Brain pericyte (primary cell): ENCODE measurements at regions not wholly inside any gene's neighbourhood (a gene's known extent, or its start where the extent isn't known, plus 50 kb on each side); places are given as distances from the start of the nearest gene placed in this dataset.

ENCODE experiments used
- DNase-seq: peaks from one replicate; pipeline ENCODE4 v3.0.0-alpha.2; 2012; ENCODE audit warnings: low read depth, low spot score

GRCh38 chr6:157772820-157773219 is 50.2 kb upstream of the SNX9 start:
- DNase-seq: no peak
